ENCODE measurements at regions not wholly inside any gene's neighbourhood (a gene's known extent, or its start where the extent isn't known, plus 50 kb on each side); places are given as distances from the start of the nearest gene placed in this dataset.

DNA sequence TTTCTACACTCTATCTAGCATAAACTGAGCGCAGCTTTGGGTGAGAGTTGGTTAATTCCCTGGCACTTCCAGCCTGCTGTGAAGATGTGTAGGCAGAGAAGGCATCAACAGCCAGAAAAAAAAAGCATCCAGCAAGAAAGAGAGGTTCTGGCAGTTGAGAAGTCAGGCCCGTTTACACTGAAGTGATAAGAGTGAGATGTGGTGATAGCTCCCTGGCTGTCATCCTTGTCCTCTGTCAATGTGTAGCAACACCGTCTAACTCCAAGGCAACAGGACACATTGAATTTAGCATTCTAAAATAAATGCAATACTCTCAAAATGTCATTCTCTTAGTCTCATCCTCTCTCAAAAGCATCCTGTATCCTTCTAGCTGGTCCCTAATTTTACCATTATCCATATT is 193.6 kb upstream of the BTBD3 start:
- no peak for TF ChIP-seq CTCF (IDR thresholded peaks at IDR 0.05)
- TF ChIP-seq POLR2A (IDR thresholded peaks at IDR 0.05): no peak
